ENCODE measurements at regions not wholly inside any gene's neighbourhood (a gene's known extent, or its start where the extent isn't known, plus 50 kb on each side); places are given as distances from the start of the nearest gene placed in this dataset.
"Not testable (repeated sequence)": the region's sequence is repeated elsewhere in the genome, so short reads cannot be mapped to it uniquely, and the experiment has no call there.

DNA sequence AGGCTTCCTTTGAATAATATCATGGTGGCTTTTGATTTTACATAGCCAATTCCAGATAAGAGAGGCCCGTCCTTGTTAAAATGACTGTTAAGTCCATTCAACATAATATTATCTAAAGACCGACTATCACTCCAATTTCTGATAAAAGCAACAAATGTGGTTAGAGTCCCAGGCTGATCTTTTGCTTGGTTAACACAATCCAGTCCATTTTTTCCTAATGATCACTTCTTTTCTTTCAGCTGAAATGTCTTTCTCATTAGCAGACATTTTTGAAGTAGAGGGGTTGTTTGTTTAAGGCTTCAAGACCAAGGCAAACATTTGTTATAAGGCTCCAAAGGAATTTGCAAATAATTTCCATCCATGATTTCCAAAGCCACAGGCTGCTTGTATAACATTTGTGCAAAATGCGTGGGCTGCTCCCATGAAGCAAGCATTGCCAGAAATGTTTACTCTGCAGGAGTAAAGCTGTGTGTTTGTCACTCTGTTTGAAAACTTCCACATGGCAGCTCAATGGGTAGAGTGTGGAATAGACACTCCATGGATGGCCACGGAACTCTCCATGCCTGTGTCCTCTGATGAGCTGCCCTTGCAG is 111.5 kb downstream of the PSMG1 start (continued):
- no peak for TF ChIP-seq BRCA1 (IDR thresholded peaks at IDR 0.05; ENCODE audit: low read depth, low read length)

DNA sequence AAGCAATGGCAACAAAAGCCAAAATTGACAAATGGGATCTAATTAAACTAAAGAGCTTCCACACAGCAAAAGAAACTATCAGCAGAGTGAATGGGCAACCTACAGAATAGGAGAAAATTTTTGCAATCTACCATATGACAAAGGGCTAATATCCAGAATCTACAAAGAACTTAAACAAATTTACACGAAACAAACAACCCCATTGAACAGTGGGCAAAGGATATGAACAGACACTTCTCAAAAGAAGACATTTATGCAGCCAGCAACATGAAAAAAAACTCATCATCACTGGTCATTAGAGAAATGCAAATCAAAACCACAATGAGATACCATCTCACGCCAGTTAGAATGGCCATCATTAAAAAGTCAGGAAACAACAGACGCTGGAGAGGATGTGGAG is 113.4 kb downstream of the PSMG1 start:
- H3K27ac ChIP-seq (ENCODE audit: control insufficient read depth, insufficient read depth); H3K27me3 ChIP-seq (replicated peaks in 1 of 2; ENCODE audit: control insufficient read depth in 2 of 2, insufficient read depth in 2 of 2, low read length in 1 of 2); ATAC-seq; H3K9ac ChIP-seq (ENCODE audit: control insufficient read depth, insufficient read depth, low read length); RAD21 ChIA-PET (ENCODE audit: unreplicated experiment); BruUV-seq (replicated peaks); DNase-seq (ENCODE audit: low read depth, low spot score); CTCF ChIA-PET; H3K36me3 ChIP-seq (ENCODE audit: control insufficient read depth in 2 of 2, insufficient read depth in 2 of 2, low read length in 1 of 2); intact Hi-C loops (cut with micrococcal nuclease; ENCODE audit: unreplicated experiment); H3K4me3 ChIP-seq; FAIRE-seq; H3K79me2 ChIP-seq (ENCODE audit: control insufficient read depth, insufficient read depth, low read length); H4K20me1 ChIP-seq (ENCODE audit: control insufficient read depth, insufficient read depth); SMC1A ChIA-PET (ENCODE audit: uncharacterized antibody, unreplicated experiment); H3K4me2 ChIP-seq (ENCODE audit: control insufficient read depth, insufficient read depth); H3K9me3 ChIP-seq (replicated peaks; ENCODE audit: control insufficient read depth, insufficient read depth, low read length); POLR2A ChIA-PET; in situ Hi-C loops (cut with MboI); H3K4me1 ChIP-seq (ENCODE audit: control insufficient read depth, insufficient read depth, low read length); H2AFZ ChIP-seq (ENCODE audit: control insufficient read depth, low read depth, low read length): not testable (repeated sequence)
- WGBS (ENCODE audit: insufficient coverage, insufficient replicate concordance, low lambda C conversion rate, missing lambda C conversion rate): 31% methylated on average over 3 of the region's 3 CpGs

DNA sequence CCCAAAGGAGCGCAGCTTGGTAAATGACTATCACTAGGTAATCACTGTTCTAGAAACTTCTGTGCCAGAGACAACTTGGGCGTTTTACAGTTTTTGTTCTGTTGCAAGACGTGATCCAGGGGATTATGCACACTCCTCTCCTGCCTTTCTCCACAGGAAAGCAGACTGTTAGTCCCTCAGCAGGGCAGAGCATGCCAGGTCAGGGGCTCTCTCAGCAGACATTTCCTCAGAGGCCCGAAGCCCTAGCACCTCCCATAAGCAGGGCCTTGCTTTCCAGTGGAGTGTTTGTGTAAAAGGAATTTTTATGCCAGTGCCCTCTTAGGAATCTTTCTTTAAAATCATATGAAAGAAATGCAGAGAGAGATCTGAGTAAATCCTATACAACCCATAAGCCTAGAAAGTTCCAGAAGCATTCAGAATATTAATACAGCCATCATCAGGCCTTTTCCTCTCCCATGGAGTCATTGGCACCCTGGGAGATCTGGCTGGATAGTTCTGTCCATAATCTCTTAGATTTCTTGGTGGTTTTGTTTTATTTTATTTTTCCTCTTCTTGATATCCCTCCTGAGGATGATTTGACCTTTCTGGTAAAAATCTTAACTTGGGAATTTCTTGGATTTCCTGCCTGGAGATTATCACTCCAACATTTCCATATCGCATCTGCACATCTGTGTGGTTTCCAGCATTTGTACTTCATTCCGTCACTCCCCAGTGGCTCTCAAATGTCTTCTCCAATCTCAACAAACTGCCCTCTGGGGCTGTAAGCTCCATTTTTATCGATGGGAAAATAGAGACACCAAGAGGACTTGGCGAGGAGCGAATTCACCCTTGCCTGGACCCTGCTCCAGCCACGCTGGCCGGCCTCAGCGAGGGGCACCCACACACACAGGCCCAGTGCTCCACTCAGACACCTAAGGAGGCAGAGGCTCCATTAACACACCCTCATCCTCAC is 116.1 kb downstream of the PSMG1 start:
- H3K79me2 ChIP-seq (ENCODE audit: control insufficient read depth, insufficient read depth, low read length): no peaks in the 10 kb centered on the region
- DNase-seq (ENCODE audit: low read depth, low spot score): no peak
- ChIA-PET CTCF (no interaction called here), POLR2A (no interaction called here), RAD21 (ENCODE audit: unreplicated experiment) (no interaction called here), SMC1A (ENCODE audit: uncharacterized antibody, unreplicated experiment) (interaction anchor here (0.5 kb wide), 1 partner anchor 1214 kb away, joined by 4 read pairs; no protein-coding TSS in a partner anchor)
- BruUV-seq (replicated peaks): no TSS peak
- no peaks in the 10 kb centered on the region for H4K20me1 ChIP-seq (ENCODE audit: control insufficient read depth, insufficient read depth)
- no peak overlapping the region for H3K4me2 ChIP-seq (ENCODE audit: control insufficient read depth, insufficient read depth)
- ATAC-seq: no peak
- WGBS (ENCODE audit: insufficient coverage, insufficient replicate concordance, low lambda C conversion rate, missing lambda C conversion rate): 14% methylated on average over 12 of the region's 12 CpGs
- H3K9ac ChIP-seq (ENCODE audit: control insufficient read depth, insufficient read depth, low read length): no peak overlapping the region
- TF ChIP-seq, protein P1, sequence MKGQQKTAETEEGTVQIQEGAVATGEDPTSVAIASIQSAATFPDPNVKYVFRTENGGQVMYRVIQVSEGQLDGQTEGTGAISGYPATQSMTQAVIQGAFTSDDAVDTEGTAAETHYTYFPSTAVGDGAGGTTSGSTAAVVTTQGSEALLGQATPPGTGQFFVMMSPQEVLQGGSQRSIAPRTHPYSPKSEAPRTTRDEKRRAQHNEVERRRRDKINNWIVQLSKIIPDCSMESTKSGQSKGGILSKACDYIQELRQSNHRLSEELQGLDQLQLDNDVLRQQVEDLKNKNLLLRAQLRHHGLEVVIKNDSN (IDR thresholded peaks at IDR 0.05; ENCODE audit: borderline replicate concordance, extremely low read length, insufficient read depth, low read depth, low read length): no peak
- no peak for TF ChIP-seq WRNIP1 (IDR thresholded peaks at IDR 0.05; ENCODE audit: borderline replicate concordance, low read depth, low read length)
- TF ChIP-seq RUNX3 (IDR thresholded peaks at IDR 0.05; ENCODE audit: low read length): no peak
- FAIRE-seq: no peak
- H3K36me3 ChIP-seq (ENCODE audit: control insufficient read depth in 2 of 2, insufficient read depth in 2 of 2, low read length in 1 of 2): no peaks in the 10 kb centered on the region
- no peaks in the 10 kb centered on the region for H3K4me1 ChIP-seq (ENCODE audit: control insufficient read depth, insufficient read depth, low read length)
- H3K27ac ChIP-seq (ENCODE audit: control insufficient read depth, insufficient read depth): no peak overlapping the region
- in situ Hi-C loops (cut with MboI): no loop called here
- no peak overlapping the region for H2AFZ ChIP-seq (ENCODE audit: control insufficient read depth, low read depth, low read length)
- no peaks in the 10 kb centered on the region for H3K27me3 ChIP-seq (replicated peaks in 1 of 2; ENCODE audit: control insufficient read depth in 2 of 2, insufficient read depth in 2 of 2, low read length in 1 of 2)
- intact Hi-C loops (cut with micrococcal nuclease; ENCODE audit: unreplicated experiment): no loop called here
- H3K9me3 ChIP-seq (replicated peaks; ENCODE audit: control insufficient read depth, insufficient read depth, low read length): no peaks in the 10 kb centered on the region
- H3K4me3 ChIP-seq: no peak overlapping the region

All from GM12878 (cell line).